Karpas-422 (cell line): ENCODE measurements at regions not wholly inside any gene's neighbourhood (a gene's known extent, or its start where the extent isn't known, plus 50 kb on each side); places are given as distances from the start of the nearest gene placed in this dataset.
"Not testable (repeated sequence)": the region's sequence is repeated elsewhere in the genome, so short reads cannot be mapped to it uniquely, and the experiment has no call there.

ENCODE experiments used
- DNase-seq: peaks from one replicate; pipeline ENCODE4 v3.0.0-alpha.2; 2015
- H2AFZ ChIP-seq: fragments of 200-600 bp; sonication (generic); 2 replicates; pipeline ENCODE4 v1.6.1; 2014; ENCODE audit warnings: antibody characterized with exemption, low read length, mixed read lengths
- H3K27ac ChIP-seq: fragments of 200-600 bp; sonication (generic); 2 replicates; pipeline ENCODE4 v1.5.1; 2014; ENCODE audit warnings: mild to moderate bottlenecking, low read length, moderate library complexity
- H3K27me3 ChIP-seq: fragments of 200-600 bp; sonication (generic); 2 replicates; pipeline ENCODE4 v1.6.1; 2014; ENCODE audit warnings: low read length, mixed read lengths
- H3K36me3 ChIP-seq: fragments of 200-600 bp; sonication (generic); 2 replicates; pipeline ENCODE4 v1.6.1; 2014; ENCODE audit warnings: low read length, mixed read lengths; ENCODE audit not compliant: insufficient read depth
- H3K4me1 ChIP-seq: fragments of 200-600 bp; sonication (generic); 2 replicates; pipeline ENCODE4 v1.6.1; 2014; ENCODE audit warnings: mild to moderate bottlenecking, low read length, mixed read lengths
- H3K4me2 ChIP-seq: fragments of 200-600 bp; sonication (generic); 2 replicates; pipeline ENCODE4 v1.6.1; 2014; ENCODE audit warnings: low read length, low read depth, mild to moderate bottlenecking; ENCODE audit not compliant: poor library complexity, severe bottlenecking
- H3K4me3 ChIP-seq: fragments of 200-600 bp; sonication (generic); 2 replicates; pipeline ENCODE4 v1.5.1; 2014; ENCODE audit warnings: mild to moderate bottlenecking, antibody characterized with exemption, low read length, mixed read lengths
- H3K79me2 ChIP-seq: fragments of 200-600 bp; sonication (generic); 2 replicates; pipeline ENCODE4 v1.6.1; 2014; ENCODE audit warnings: mild to moderate bottlenecking, low read length, mixed read lengths
- H3K9ac ChIP-seq: fragments of 200-600 bp; sonication (generic); 2 replicates; pipeline ENCODE4 v1.6.0; 2014; ENCODE audit warnings: low read length
- H3K9me2 ChIP-seq: fragments of 200-600 bp; sonication (generic), shearing (Covaris generic); replicated peaks from 2 replicates; pipeline ENCODE4 v1.6.0; 2014; ENCODE audit warnings: mild to moderate bottlenecking, low read length, moderate library complexity; ENCODE audit not compliant: insufficient read depth
- H3K9me3 ChIP-seq: fragments of 300-700, 200-600 bp; sonication (generic); 2 replicates; pipeline ENCODE4 v1.6.1; 2014; ENCODE audit warnings: low read length, mixed read lengths
- H4K20me1 ChIP-seq: fragments of 200-600 bp; sonication (generic); 2 replicates; pipeline ENCODE4 v1.6.1; 2014; ENCODE audit warnings: mild to moderate bottlenecking, antibody characterized with exemption, low read length, low read depth; ENCODE audit not compliant: insufficient read depth

- Histone ChIP-seq H3K36me3 (no peaks in the 10 kb centered on the region), H3K9me2 (no peaks in the 10 kb centered on the region), H3K27me3 (no peaks in the 10 kb centered on the region; the same call in 1 of the 2 replicates), H3K4me1 (no peaks in the 10 kb centered on the region), H3K27ac (no peak overlapping the region), H3K9ac (no peak overlapping the region), H3K4me2 (no peak overlapping the region), H4K20me1 (no peaks in the 10 kb centered on the region), H3K4me3 (no peak overlapping the region), H3K79me2 (no peaks in the 10 kb centered on the region), H3K9me3 (no peaks in the 10 kb centered on the region), H2AFZ (no peak overlapping the region)
- DNase-seq, result no peak
Measured at GRCh38 chr5:135153259-135153658, 119.2 kb upstream of the PITX1 start.

GRCh38 chr5:135151660-135152059, 117.6 kb upstream of the PITX1 start:
- not testable (repeated sequence) for H3K9ac ChIP-seq, H3K9me3 ChIP-seq, H4K20me1 ChIP-seq, H3K27me3 ChIP-seq, H3K4me3 ChIP-seq, H3K27ac ChIP-seq, H2AFZ ChIP-seq, H3K4me1 ChIP-seq, H3K79me2 ChIP-seq, H3K9me2 ChIP-seq, H3K36me3 ChIP-seq, H3K4me2 ChIP-seq, DNase-seq

DNA sequence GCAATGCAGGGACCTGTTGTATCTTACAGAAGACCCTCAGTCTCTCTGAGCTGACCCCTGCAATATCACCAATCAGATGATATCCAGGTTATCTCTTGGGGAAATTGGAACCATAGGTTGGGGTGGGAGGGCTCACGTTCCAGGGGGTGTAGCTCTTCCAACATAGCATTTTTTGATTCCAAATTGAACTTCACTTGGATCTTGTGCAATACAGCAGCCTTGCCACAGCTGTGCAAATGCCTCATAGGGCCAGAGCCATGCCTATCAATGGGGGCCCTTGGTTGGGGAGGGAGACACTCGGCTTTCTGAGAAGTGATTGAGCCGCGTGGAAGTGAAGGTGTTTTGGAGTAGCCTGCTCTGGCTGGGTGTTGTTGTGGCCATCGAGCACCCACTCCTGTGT, 117.2 kb upstream of the PITX1 start:
- no peak for DNase-seq
- Histone ChIP-seq H3K4me3 (no peak overlapping the region), H3K27ac (no peak overlapping the region), H2AFZ (no peak overlapping the region), H3K27me3 (no peaks in the 10 kb centered on the region; the same call in 1 of the 2 replicates), H3K4me1 (no peaks in the 10 kb centered on the region), H3K36me3 (no peaks in the 10 kb centered on the region), H4K20me1 (no peaks in the 10 kb centered on the region), H3K4me2 (no peak overlapping the region), H3K9me2 (no peaks in the 10 kb centered on the region; the same call in 1 of the 2 replicates), H3K9me3 (no peaks in the 10 kb centered on the region), H3K79me2 (no peaks in the 10 kb centered on the region), H3K9ac (no peak overlapping the region)

DNA sequence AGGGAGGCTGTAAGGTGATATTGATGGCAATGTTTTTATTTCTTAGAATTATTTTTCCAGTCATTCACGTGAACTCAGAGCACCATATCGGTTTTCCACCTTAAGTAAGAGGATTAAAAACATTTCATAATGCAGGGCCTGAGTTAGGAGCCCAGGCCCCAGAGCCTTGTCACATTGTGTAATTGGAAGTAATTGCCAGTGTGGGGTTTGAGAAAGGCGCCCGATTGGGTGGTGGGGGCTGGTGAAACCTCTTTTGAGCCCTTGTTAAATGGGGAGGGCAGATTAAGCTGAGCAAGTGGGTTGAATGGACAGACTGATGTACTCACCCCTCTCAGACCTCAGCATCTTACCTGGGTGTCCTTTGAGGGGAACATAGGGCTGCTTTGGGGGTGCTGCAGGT, 116.7 kb upstream of the PITX1 start:
- no peak overlapping the region for H3K4me3 ChIP-seq
- H3K27ac ChIP-seq, result no peak overlapping the region
- no peak for DNase-seq
- no peaks in the 10 kb centered on the region for H3K9me3 ChIP-seq
- H3K79me2 ChIP-seq, result no peaks in the 10 kb centered on the region
- no peak overlapping the region for H3K9ac ChIP-seq
- no peaks in the 10 kb centered on the region for H3K36me3 ChIP-seq
- H3K27me3 ChIP-seq, result no peaks in the 10 kb centered on the region; the same call in 1 of the 2 replicates
- no peaks in the 10 kb centered on the region for H3K4me1 ChIP-seq
- no peaks in the 10 kb centered on the region; the same call in 1 of the 2 replicates for H3K9me2 ChIP-seq
- no peak overlapping the region for H3K4me2 ChIP-seq
- no peaks in the 10 kb centered on the region for H4K20me1 ChIP-seq
- H2AFZ ChIP-seq, result no peak overlapping the region

DNA sequence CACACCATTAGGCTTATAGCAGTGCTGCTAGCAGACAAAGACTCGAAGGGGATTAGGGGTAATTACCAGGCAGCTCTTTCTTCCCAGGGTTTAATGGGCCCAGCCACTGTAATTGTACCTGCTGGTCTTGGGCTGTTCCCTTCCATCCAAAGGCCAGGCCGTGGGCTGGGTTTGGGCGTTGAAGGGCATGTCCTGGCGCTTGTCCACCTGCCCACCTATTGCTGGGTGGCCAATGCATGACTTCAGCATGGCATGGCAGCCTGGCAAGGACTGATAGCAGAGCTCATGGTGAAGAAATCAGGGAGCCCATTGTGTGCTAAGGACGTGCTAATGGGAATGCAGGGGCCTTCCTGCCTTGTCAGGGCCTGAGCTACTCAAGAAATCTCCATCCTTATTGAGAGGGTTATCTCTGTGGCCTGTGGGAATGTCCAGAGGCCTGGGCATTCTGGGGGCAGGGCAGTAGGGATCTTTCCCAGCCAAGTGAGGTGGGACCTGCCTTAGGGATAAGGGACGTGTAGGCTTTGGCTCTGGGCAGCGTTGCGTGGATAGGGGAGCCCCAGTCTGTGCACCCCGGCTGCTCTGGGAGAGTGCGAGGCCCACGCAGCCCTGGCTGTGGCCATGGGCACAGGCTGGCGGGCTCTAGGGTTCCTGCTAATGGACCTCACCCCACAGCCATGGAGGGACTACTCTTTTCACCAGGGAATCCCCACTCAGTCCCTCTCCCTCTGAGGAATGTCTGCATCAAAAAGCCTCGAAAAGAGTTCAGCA, 116.1 kb upstream of the PITX1 start:
- H3K36me3 ChIP-seq, result no peaks in the 10 kb centered on the region
- H3K27ac ChIP-seq, result no peak overlapping the region
- no peaks in the 10 kb centered on the region; the same call in 1 of the 2 replicates for H3K27me3 ChIP-seq
- no peaks in the 10 kb centered on the region for H3K4me1 ChIP-seq
- H3K79me2 ChIP-seq, result no peaks in the 10 kb centered on the region
- no peaks in the 10 kb centered on the region for H3K9me3 ChIP-seq
- H3K4me3 ChIP-seq, result no peak overlapping the region
- no peaks in the 10 kb centered on the region for H4K20me1 ChIP-seq
- no peak for DNase-seq
- H2AFZ ChIP-seq, result no peak overlapping the region
- no peak overlapping the region for H3K4me2 ChIP-seq
- H3K9ac ChIP-seq, result no peak overlapping the region
- no peaks in the 10 kb centered on the region; the same call in 1 of the 2 replicates for H3K9me2 ChIP-seq

- H3K4me2 ChIP-seq, result no peak overlapping the region
- DNase-seq, result no peak
- no peak overlapping the region for H3K9ac ChIP-seq
- no peaks in the 10 kb centered on the region for H4K20me1 ChIP-seq
- no peaks in the 10 kb centered on the region for H3K79me2 ChIP-seq
- no peaks in the 10 kb centered on the region for H3K36me3 ChIP-seq
- H3K27me3 ChIP-seq, result no peaks in the 10 kb centered on the region; the same call in 1 of the 2 replicates
- H3K4me1 ChIP-seq, result no peaks in the 10 kb centered on the region
- H3K9me3 ChIP-seq, result no peaks in the 10 kb centered on the region
- H3K4me3 ChIP-seq, result no peak overlapping the region
- no peak overlapping the region for H2AFZ ChIP-seq
- H3K9me2 ChIP-seq, result no peaks in the 10 kb centered on the region; the same call in 1 of the 2 replicates
- no peak overlapping the region for H3K27ac ChIP-seq
Measured at GRCh38 chr5:135149229-135149955, 115.4 kb upstream of the PITX1 start.

- Histone ChIP-seq H3K9ac (no peak overlapping the region), H3K27ac (no peak overlapping the region), H3K9me2 (no peaks in the 10 kb centered on the region; the same call in 1 of the 2 replicates), H3K36me3 (no peaks in the 10 kb centered on the region), H3K4me3 (no peak overlapping the region), H2AFZ (no peak overlapping the region), H3K79me2 (no peaks in the 10 kb centered on the region), H3K4me2 (no peak overlapping the region), H3K4me1 (no peaks in the 10 kb centered on the region), H3K9me3 (no peaks in the 10 kb centered on the region), H3K27me3 (no peaks in the 10 kb centered on the region; the same call in 1 of the 2 replicates), H4K20me1 (no peaks in the 10 kb centered on the region)
- no peak for DNase-seq
Measured at GRCh38 chr5:135147294-135148090, 113.5 kb upstream of the PITX1 start.

GRCh38 chr5:135145985-135146384, 112.0 kb upstream of the PITX1 start:
- no peaks in the 10 kb centered on the region; the same call in 1 of the 2 replicates for H3K27me3 ChIP-seq
- H4K20me1 ChIP-seq, result no peaks in the 10 kb centered on the region
- no peak overlapping the region for H3K4me3 ChIP-seq
- H3K9ac ChIP-seq, result no peak overlapping the region
- DNase-seq, result no peak
- no peaks in the 10 kb centered on the region for H3K9me3 ChIP-seq
- H3K4me2 ChIP-seq, result no peak overlapping the region
- H3K27ac ChIP-seq, result no peak overlapping the region
- no peaks in the 10 kb centered on the region for H3K36me3 ChIP-seq
- no peaks in the 10 kb centered on the region for H3K79me2 ChIP-seq
- H3K4me1 ChIP-seq, result peaks cover 6% of the 10 kb centered on the region
- no peaks in the 10 kb centered on the region; the same call in 1 of the 2 replicates for H3K9me2 ChIP-seq
- H2AFZ ChIP-seq, result no peak overlapping the region
